ENCODE measurements at regions not wholly inside any gene's neighbourhood (a gene's known extent, or its start where the extent isn't known, plus 50 kb on each side); places are given as distances from the start of the nearest gene placed in this dataset.
A peak's percentile ranks its signal among the peaks of the same experiment; 100 is the strongest.

DNA sequence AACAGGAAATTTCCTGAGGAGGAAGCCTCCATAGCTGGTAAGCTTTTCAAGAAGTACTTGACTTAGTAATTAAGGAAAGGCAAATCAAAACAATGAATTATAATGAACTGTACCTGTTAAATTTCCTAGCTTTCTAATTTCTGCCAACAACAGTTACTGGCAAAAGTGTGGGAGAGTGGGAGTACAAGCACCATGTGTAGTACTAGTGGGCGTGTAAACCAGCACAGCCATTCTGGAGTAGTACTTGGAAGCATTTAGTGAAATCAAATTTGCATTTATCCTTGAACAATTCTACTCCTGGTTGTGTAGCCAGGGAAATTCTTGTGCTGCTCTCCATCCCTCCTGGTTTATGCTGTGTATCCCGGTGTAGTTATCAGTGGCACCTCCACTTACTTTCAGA, 190.8 kb downstream of the PRDM2 start:
- no peak for DNase-seq
- Histone ChIP-seq H3K4me1 (peaks cover 14% of the 10 kb centered on the region), H3K27me3 (ENCODE audit: low read depth) (peaks cover 96% of the 10 kb centered on the region), H3K27ac (replicated peaks) (no peak overlapping the region), H3K4me3 (no peak overlapping the region), H3K36me3 (no peaks in the 10 kb centered on the region), H3K9me3 (replicated peaks) (peaks cover 6% of the 10 kb centered on the region)
- TF ChIP-seq, protein P1, sequence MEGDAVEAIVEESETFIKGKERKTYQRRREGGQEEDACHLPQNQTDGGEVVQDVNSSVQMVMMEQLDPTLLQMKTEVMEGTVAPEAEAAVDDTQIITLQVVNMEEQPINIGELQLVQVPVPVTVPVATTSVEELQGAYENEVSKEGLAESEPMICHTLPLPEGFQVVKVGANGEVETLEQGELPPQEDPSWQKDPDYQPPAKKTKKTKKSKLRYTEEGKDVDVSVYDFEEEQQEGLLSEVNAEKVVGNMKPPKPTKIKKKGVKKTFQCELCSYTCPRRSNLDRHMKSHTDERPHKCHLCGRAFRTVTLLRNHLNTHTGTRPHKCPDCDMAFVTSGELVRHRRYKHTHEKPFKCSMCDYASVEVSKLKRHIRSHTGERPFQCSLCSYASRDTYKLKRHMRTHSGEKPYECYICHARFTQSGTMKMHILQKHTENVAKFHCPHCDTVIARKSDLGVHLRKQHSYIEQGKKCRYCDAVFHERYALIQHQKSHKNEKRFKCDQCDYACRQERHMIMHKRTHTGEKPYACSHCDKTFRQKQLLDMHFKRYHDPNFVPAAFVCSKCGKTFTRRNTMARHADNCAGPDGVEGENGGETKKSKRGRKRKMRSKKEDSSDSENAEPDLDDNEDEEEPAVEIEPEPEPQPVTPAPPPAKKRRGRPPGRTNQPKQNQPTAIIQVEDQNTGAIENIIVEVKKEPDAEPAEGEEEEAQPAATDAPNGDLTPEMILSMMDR (IDR thresholded peaks at IDR 0.05; ENCODE audit: borderline replicate concordance): no peak
- intact Hi-C loops (cut with micrococcal nuclease): no loop called here

DNA sequence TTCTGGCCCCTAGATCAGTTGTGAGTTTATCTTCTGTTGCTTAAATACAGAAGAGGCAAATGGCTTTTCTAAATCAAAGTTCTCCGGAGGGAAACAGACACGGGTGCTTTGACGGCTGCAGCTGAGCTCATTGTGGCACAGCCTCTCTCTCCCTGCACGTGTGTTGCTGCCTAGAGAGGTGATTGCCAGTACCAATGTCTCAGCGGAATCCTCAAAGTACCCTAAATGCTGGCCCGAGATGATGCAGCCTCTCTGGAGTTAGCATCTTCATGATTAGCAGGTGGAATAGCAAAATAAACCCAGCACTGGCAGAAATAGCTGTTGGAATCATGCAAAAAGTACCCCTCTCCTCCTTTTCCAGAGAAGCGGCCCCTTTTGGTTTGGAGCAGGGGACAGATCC, 192.2 kb downstream of the PRDM2 start:
- DNase-seq: no peak
- Histone ChIP-seq H3K9me3 (replicated peaks) (peaks cover 6% of the 10 kb centered on the region), H3K36me3 (no peaks in the 10 kb centered on the region), H3K27ac (replicated peaks) (no peak overlapping the region), H3K27me3 (ENCODE audit: low read depth) (peaks cover 99% of the 10 kb centered on the region), H3K4me1 (peaks cover 14% of the 10 kb centered on the region), H3K4me3 (peak overlapping the region; percentile 61)
- intact Hi-C loops (cut with micrococcal nuclease): no loop called here
- TF ChIP-seq, protein P1 (IDR thresholded peaks at IDR 0.05; ENCODE audit: borderline replicate concordance): no peak

DNA sequence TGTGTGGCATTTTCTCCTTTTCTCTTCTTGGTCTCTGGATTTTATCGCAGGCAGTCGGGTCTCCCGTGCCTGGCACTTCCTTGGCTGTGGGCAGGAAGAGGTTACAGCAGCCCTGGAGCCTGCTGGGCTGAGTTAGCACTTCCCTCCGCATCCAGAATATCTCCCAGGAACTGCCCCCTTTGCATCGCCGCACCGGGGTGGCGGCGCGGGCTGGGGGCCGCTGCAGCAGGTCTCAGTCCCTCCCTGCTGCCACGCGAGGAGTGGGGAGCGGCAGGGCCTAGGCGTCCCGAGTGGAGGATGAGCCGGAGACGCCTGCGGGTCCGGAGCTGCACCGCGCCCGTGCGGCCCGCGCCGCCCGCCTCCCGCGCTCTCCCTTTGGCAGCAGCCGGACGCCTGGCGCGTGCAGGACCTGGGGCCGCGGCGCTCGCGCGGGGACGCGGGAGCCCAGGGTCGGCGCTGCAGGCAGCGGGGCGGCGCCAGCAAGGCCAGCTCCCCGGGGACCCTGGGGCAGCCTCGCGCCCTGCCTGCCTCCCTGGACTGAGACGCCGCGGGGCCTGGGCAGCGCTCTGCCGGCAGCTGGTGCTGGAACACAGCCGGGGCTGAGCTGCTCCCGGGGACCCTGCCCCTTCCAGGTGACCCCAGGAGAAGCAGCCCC, 192.8 kb downstream of the PRDM2 start:
- peaks cover 14% of the 10 kb centered on the region for H3K4me1 ChIP-seq
- peak overlapping the region; percentile 61 for H3K4me3 ChIP-seq
- peaks cover 99% of the 10 kb centered on the region for H3K27me3 ChIP-seq (ENCODE audit: low read depth)
- H3K36me3 ChIP-seq: no peaks in the 10 kb centered on the region
- peaks cover 6% of the 10 kb centered on the region for H3K9me3 ChIP-seq (replicated peaks)
- intact Hi-C loops (cut with micrococcal nuclease): no loop called here
- no peak overlapping the region for H3K27ac ChIP-seq (replicated peaks)
- peak; percentile 16 for DNase-seq
- TF ChIP-seq, protein P1 (IDR thresholded peaks at IDR 0.05; ENCODE audit: borderline replicate concordance): no peak

DNA sequence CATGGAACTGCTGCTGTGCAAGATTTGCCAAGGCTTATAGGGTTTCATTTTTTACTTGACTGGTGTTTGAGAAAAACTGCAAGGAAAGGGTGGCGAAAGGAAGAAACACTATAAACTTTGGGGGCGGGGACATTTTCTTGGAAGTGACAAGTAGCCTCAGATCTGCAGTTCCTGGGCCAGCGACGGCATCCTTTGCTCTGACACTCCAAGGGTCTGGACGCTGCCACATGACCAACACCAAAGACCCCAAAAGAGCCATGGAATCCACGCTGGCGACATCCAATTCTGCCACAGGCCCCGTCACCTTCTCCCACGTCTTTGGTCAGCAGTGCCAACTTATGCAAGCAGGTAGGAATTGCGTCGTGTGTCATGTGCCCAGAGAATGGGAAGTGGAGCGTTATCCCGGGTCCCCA, 193.4 kb downstream of the PRDM2 start:
- no peak overlapping the region for H3K27ac ChIP-seq (replicated peaks)
- DNase-seq: no peak
- H3K27me3 ChIP-seq (ENCODE audit: low read depth): peaks cover 99% of the 10 kb centered on the region
- peaks cover 6% of the 10 kb centered on the region for H3K9me3 ChIP-seq (replicated peaks)
- intact Hi-C loops (cut with micrococcal nuclease): no loop called here
- H3K36me3 ChIP-seq: no peaks in the 10 kb centered on the region
- H3K4me3 ChIP-seq: peak overlapping the region; percentile 61
- TF ChIP-seq, protein P1 (IDR thresholded peaks at IDR 0.05; ENCODE audit: borderline replicate concordance): no peak
- H3K4me1 ChIP-seq: peaks cover 14% of the 10 kb centered on the region

DNA sequence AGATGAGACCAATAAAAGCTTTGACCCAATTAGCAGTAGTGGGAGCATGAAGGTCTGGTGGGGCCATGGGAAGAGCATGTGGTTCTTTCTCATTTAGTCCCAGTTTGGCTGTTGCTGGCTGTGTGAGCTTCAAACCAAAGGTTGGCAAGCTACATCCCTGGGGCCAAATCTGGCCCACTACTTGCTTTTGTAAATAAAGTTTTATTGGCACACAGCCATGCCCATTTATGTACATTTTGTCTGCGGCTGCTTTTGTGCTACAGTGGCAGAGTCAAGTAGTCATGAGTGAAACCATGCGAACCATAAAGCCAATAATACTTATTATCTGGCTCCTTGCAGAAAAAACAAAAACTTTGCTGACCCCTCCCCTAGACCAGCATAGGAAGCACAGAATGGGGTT, 196.9 kb downstream of the PRDM2 start:
- no peaks in the 10 kb centered on the region for H3K36me3 ChIP-seq
- peaks cover 81% of the 10 kb centered on the region for H3K27me3 ChIP-seq (ENCODE audit: low read depth)
- no peak for DNase-seq
- no peak overlapping the region for H3K4me3 ChIP-seq
- intact Hi-C loops (cut with micrococcal nuclease): no loop called here
- TF ChIP-seq, protein P1 (IDR thresholded peaks at IDR 0.05; ENCODE audit: borderline replicate concordance): no peak
- H3K27ac ChIP-seq (replicated peaks): no peak overlapping the region
- no peaks in the 10 kb centered on the region for H3K9me3 ChIP-seq (replicated peaks)
- peaks cover 14% of the 10 kb centered on the region for H3K4me1 ChIP-seq

Measured in left ventricle myocardium inferior (tissue), 1 donor.